ENCODE measurements at regions not wholly inside any gene's neighbourhood (a gene's known extent, or its start where the extent isn't known, plus 50 kb on each side); places are given as distances from the start of the nearest gene placed in this dataset.

- TF ChIP-seq CTCF (IDR thresholded peaks at IDR 0.05; ENCODE audit: borderline replicate concordance, extremely low read depth, low read length, poor library complexity, severe bottlenecking) (no peak), EZH2 (IDR thresholded peaks at IDR 0.05; ENCODE audit: borderline replicate concordance, low read depth, low read length, severe bottlenecking) (no peak)
Measured at GRCh38 chr12:118527310-118527709, 151.0 kb downstream of the SUDS3 start.
